Activated CD4-positive, alpha-beta T cell treated with anti-CD3 and anti-CD28 coated beads, Interleukin-10, Interleukin-2, amounts not matched to agents 100 ng/mL and 50 ng/mL, durations not matched to agents 16 hours and 8 hours (primary cell): ENCODE measurements at regions not wholly inside any gene's neighbourhood (a gene's known extent, or its start where the extent isn't known, plus 50 kb on each side); places are given as distances from the start of the nearest gene placed in this dataset.
A peak's percentile ranks its signal among the peaks of the same experiment; 100 is the strongest.

ENCODE experiments used
- DNase-seq: peaks from one replicate; pipeline ENCODE4 v3.0.0-alpha.2; 2020

DNA sequence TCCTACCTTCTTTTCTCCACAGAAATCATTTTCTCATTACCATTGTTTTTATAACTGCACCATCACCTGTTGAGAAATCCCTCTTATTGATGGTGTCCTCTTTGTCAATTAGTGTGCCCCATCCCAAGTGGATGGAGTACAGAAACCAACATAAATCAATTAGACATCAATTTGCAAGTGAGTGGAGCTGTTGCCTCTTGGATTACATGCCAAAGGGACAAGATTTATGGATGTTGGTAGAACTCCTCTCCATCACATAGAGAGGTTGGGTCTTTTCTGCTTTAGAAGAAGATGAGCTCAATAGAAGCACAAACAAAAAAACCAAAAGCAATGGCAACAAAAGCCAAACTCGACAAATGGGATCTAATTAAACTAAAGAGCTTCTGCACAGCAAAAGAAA, 973.5 kb downstream of the CDH11 start:
- no peak for DNase-seq

DNA sequence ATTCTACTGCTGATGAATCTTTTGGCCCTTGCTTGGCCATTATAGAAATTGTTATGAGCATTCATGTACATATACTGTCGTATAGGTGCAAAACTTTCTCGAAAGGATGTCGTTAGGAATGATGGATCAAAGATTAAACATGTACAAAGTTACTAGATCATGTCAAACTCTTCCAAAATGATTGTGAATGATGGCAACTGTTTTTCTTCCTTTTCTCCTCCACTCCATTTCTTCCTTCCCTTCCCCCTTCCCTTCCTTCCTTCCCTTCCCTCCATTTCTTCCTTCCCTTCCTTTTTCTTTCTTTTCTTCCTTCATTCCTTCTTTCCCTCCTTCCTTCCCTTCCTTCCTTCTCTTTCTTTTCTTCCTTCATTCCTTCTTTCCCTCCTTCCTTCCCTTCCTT, 973.9 kb downstream of the CDH11 start:
- no peak for DNase-seq

DNA sequence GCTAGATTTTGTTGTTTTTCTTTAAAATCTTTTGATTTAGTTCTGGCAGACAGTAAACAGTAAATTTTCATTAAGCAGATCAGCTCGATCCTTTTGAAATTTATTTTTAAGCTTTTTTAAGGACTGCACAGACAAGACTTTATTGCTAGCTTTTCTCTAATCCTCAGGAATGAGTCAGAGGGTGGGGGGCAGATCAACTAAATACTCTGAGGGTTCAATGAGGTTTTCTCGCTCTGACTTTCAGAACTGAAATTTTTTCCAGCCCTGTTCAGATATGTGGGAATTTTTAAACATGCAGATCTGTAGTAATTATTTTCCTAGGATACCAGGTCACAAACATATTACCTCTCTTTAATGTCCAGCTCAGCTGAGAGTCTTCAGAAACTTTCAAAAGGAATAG, 977.2 kb downstream of the CDH11 start:
- DNase-seq, result no peak

DNA sequence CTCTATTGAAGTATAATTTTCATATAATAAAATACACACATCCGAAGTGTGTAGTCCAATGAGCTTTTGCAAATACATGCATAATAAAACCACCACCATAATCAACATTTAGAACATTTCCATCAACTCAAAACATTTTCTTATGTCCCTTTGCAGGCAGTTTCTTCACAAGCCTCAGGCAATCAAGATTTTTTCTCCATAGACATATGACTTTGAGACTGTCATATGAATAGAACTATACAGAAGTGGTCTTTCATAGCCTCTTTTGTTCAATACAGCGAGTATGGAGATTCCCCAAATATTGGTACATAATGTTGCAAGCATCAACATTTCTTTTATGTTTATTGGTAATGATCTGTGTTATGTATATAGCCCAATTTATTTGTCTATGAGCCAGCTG, 983.2 kb downstream of the CDH11 start:
- no peak for DNase-seq

DNA sequence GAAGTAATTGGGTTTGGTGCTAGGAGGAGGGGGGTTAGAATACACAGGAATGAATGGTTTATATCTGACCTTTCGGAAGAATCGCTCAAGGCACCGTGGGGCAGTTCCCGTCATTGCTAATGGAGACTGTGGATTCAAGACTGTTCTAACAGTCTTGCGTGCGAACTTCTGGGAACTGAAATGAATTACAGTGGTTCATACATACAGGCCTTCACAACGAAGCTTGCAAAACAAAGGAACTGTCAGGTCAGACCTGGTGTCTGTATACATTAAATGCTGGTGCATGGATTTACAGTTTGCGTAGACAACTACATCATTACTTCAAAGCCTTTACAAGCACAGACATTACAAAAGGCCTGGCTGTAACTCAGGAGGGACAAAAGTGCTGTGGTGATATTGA, 983.9 kb downstream of the CDH11 start:
- no peak for DNase-seq

DNA sequence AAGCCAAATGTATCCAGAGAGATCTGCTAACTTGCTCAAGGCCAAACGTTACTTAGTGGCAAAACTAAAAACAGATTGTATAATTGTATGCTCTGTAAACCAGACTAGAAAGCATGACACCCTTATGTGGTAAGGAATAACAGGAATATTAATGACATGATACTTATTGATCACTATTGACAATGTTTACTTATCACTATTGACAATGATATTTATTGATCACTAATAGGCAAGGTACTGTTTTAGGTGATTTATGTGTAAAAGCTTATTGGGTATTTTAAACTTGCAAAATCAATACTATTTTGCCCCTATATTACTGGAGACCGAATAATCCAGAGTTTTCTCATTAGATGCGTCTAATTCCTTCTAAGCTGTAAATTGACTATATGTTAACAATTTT, 985.1 kb downstream of the CDH11 start:
- DNase-seq, result no peak

DNA sequence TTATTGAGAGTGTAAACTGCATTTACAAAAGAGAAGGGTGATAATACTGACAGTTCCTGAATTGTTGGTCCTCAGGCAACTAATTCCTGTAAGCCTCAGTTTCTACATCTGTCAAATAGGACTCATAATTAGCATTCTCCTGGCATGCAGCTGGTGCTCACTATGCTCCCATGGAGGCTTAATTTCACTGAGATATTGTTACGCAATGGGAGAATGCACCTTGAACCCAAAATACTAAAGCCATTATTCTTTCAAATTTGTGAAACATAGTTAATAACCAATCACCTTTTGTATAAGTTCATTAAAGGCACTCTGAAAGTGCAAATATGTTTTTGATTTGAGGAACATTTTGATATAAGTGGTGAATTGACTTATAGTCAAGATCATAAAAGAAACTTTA, 985.5 kb downstream of the CDH11 start:
- DNase-seq, result no peak

DNA sequence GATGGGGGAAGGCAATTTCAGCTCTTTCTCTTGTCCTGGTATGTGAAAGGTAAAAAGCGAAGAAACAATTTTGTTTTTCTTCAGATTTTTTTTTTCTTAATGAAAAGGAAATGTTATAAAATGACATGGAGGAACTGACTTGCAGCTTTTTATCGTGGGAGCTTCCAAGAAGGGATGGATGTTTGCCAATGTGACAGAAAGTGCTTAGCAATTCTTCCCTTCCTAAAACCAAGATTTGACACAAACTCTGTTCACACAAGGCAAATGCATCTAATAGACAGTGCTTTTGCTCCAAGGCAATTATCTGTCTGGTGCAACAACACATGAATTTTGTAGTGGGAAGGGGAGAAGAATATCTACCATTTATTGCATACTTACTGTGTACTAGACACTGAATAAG, 988.5 kb downstream of the CDH11 start:
- DNase-seq, result no peak

DNA sequence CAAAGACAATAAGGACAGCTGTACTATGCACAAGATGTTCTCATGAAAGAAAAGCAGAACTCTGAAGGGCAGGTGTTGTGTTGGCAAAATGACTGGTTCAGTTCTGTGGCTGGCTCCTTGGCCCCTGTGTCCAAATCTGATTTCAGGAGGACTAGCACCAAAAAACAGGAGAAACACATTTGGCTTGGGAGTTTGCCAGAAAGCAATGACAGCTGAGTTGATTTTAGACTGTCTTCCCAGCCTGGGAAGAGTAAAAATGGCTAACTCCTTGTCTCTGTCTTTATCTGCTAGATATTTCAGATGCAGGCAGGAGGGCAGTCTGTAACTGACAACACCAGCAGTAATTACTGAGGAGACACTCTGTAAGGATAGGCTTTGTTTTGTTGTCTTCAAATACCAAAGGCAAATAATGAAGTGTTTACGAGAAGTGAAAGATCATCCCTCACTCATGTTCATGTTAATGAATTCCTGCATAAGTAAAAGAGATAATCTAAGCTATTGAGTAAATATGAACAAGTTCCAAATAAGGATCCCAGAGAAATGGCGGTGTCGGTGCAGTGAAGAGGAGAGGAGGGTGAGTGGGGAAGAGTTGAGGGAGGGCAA, 989.0 kb downstream of the CDH11 start:
- no peak for DNase-seq

DNA sequence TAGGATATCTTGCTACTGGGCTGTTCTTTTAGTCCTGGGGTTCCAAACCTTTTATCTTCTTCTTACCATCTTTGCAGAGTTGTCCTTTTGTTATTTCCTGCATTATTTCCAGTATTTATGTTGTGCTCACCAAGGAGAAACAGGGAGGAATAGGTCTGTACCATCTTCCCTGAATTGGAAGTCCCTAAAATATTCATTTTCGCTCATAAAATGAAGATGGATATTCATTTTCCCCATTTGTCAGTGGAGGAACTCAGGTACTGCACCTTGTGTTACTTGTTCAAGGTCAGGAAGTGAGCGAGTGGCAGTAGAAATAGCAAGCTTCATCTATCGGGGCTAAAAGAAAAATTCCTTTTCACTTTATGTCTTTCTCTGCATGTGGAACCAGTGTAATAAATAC, 989.7 kb downstream of the CDH11 start:
- DNase-seq, result no peak

DNA sequence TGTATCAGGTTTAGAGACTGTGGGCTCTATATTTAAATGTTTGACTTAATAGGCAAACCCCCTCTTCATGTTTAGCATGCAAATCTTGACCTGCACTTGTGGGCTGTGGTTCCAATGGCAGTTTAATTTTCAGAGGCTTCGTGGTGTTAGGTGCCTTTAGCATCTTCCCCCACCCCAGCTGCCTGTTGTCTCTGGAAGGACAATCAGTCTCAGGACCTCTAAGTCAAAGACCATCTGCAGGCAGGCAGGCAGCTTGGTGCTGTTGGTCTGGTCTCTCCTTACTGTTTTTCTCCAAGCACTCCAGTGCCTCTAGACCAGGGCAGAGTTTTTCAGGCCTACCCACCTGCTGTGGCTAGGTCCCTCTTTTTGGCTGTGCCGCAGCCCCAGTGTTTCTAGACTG, 990.4 kb downstream of the CDH11 start:
- DNase-seq, result no peak

DNA sequence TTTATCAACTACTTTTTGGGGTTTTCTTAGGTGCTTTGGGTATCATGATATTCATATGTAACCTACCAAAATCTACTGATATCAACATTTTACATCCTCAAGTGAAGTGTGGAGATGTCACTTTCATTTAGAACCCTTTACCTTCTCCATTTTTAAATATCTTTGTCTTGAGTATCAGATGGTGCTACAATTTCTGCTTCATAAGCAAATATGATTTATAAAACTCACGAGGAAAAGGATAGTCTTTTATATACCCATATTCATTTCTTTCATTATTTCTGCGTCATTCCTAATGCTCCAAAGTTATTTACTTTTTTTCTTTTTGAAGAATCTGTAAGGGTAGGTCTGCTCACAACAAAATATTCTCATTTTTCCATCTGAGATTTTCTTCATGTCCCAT, 991.7 kb downstream of the CDH11 start:
- no peak for DNase-seq

DNA sequence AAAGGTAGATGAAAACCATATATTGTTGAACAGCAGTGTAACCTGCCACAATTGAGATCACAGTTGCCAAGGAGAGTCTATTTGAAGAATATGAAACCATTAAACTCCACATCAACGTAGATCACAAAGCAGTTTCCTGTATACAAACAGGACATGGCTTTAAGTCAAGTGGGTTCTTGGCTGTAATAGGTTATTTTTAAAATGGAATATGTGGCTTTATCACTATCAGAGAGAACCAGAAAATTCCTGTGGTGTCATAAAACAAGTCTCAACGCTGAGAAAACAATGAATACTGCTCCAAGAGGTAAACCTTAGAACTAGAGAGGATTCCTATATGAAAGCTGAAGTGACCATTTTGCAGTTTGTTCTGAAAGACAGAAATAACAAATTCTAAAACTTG, 999.7 kb downstream of the CDH11 start:
- no peak for DNase-seq

DNA sequence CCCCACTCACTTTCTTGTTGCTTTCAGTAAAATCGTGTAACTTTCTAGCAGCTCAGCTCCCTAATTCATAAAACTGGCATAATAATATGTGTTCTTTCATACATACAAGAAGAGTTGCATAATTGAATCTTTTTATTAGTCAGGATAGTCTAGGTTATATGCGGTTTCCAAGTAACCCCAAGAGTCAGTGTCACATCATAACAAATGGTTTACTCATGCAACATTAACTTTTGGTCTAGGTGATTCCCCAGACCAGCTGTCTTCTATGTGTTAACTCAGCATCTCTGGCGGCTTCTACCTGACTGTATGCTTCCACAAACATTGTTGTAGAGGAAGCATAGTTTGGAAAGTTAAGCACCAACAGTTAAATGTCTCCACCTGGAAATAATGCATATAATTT, 1000.4 kb downstream of the CDH11 start:
- no peak for DNase-seq

DNA sequence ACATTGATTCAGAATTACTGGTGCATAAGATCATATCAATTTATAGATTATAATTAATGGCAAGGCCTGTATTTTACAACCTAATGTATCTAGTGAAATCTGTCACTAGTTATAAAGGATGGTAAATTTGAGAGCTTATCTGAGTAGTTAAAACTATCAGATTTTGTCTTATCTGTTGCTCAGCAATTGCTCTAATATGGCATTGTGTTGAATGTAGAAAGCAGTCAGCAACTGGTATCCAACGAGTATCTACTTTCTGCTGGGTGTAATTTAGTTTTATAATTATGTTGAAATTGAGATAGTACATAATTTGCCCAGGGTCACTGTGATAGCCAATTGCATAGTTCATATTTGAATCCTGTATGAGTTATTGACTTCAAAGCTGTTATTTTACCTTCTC, 1005.7 kb downstream of the CDH11 start:
- no peak for DNase-seq

DNA sequence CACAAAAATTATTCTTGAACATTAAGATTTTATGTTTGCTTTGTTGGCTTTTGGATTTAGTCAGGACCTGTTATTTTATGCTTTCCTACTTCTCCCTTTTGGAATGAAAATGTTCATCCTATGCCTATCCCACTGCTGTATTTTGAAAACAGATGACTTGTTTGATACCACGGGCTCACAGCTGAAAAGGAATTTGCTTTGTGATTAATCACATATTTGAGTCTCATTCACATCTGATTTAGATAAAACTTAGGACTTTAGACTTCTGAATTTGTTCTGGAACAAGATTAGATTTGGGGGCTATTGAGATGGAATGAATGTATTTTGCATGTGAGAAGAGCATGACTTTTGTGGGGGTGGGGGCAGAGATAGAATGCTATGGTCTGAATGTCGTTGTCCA, 1012.6 kb downstream of the CDH11 start:
- no peak for DNase-seq

DNA sequence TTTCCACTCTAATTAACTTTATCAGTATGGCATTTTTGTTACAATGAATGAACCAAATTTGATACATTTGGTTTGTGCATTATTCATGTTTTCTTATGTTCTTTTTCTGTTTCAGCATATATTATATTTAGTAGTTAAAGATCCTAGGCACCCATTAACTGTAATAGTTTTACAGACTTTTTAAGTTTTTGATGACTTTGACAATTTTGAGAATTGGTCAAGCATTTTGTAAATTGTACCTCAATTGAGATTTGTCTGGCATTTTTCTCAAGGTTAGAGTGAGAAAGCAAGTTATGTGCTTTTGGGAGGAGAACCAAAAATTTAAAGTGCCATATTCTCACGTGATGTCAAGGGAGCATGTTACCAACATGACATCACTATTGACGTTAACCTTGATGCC, 1019.2 kb downstream of the CDH11 start:
- no peak for DNase-seq

DNA sequence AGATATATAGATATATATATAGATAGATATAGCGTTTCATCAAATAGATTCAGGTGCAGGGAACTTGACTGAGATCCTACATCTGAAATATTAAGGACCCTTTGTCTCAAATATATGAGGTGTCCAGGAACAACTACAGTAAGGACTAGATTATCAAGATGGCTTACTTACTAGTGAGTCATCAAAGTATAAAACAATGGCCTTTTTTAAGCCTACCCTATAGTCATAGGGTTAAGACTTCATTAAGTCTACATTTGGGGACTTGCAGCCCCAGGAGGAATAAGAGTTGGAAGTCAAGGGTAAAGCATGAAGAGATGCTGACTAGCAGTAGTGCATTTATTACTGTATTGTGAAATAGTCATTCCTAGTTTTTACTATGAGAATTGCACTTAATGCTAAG, 1023.4 kb downstream of the CDH11 start:
- no peak for DNase-seq

DNA sequence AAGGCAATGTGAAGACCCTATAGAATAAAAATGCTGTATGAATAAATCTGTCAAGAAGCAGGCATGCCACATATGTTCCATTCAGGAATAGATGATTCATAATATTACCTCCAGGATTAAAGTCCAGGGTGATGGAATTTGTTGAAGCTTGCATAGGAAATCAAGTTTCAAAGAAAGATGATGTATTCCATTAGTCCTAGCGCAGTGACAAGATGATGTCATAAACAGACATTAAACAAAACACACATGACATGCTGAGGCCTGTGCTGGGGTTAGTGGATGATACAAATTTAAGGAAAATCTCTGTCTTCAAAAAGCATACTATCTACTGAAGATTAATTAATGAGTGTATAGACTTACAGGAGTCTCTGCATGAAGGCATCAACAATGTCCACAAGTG, 1025.2 kb downstream of the CDH11 start:
- no peak for DNase-seq

DNA sequence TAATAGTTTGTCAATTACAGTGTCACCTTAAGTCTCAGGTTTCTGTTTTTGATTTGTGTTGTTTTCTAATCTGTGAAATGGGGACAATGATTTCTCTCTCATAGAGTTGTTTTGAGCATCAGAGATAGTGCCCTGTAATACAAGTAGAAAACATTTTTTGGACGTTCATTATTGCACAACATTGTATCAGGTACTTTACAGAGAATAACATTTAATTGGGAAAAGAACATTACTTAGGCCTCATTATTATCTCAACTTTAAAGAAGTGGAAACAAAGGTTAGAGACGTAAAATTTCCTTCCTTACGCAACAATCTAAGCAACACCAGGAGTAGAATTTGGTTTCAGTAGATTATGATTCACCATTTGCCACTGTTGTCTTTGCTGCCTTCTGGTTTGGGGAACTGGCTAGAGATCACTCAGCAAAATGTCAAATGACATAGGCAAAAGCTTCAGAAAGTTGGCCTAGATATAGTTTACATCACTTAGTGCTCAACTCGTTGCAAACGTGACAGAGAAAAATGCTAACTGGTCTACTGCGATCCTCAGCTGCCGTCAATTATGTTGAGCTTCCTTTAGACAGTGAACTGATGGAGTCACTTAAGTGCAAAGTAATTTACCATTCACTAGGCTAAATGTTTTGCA, 1026.8 kb downstream of the CDH11 start:
- DNase-seq, result no peak

DNA sequence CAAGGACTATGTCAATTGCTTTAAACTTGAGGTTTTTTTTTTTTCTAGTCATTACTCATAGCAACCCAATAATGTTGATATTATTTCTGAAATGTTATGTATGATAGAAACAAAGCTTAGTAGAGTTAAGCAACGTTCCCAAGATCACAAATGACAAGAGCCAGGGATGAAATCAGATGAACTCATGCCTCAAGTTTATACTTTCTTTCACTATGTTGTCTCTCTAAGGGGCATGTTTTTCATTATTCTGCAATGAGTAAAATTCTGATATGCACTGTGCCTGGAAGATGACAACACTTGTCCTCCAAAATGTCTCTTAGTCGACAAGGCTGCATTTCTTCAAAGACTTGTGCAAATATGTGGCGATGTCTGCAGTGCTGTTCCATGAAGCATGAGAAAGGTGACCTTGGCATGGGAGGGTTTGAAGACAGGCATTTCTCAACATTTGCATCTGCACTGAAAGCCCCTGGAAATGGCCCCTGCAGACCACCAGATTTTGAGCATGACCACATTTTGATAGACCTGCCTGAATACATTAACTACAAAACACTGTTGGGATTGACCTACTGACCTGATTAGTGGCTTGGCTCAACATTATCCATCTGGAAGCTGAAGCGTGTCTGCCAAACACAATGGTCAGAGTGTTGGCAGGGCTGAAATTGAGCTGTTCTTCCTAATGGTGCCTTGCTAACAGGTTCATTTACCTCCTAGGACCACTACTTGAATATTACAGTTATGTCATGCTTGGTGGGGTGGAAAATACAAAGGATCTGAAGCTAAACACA, 1027.5 kb downstream of the CDH11 start:
- DNase-seq, result no peak

DNA sequence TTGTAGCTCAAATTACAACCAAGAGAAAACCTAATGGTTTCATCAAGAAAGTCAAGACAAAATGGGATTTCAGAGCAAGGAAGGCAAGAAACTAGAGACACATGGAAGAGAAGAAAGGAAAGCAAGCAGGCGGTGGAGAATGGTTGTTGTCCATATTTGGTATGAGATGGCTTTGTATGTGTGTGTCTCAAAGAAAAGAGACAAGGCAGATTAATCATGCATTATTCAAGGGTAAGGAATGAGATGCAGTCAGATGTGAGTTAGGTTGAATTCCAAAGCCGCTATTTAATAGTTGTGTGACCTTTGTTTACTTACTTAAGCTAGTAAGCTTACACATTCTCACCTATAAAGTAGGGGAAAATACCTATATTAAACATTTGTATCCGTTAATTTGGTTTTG, 1029.6 kb downstream of the CDH11 start:
- DNase-seq, result no peak

DNA sequence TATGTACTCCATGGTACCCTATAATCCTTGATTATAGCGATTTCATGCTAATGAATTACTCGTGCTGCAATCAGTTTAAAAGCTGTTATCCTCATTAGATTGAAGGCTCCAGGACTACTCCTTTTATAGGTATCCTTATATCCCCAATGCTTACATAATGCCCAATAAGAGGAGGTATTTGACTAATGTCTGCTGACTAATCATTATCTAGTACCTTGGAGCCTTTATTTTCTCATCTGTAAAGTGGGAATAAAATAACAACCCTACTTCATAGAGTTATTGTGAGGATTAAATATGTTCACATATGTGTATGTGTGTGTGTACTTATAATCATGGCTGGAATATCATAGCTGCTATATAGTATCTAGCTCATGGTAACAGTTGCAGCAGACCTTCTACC, 1031.5 kb downstream of the CDH11 start:
- DNase-seq, result no peak

DNA sequence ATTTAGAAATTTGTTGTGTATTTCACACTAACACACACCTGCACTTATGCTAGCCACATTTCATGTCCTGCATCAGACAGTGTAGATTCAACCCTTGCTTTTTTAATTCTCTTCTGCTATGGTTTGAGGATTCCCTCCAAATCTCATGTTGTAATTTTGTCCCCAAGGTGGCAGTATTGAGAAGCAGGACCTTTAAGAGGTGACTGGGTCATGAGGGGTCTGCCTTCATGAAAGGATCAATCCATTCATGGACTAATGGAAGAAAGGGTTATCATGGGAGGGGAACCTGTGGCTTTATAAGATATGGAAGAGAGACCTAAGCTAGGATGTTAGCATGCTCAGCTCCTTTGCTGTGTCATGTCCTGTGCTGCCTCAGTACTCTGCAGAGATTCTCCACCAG, 1032.2 kb downstream of the CDH11 start:
- peak; percentile 1 for DNase-seq

DNA sequence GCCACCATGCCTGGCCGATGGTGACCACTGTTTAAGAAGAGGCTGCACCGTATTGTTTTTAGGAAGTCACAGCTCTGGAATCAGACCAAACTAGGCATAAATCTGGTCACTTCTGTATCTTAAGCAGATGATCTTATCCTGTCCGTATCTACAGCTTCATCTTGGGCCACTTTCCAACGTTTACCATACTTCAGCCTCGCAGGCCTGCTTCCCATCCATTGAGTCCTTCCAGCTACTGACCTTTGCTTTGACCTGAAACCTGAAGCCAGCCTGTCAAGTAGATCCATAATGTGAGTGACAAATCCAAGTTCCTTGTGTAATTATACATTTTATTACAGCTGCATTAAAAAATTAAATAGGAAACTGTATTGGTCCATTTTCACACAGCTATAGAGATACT, 1033.0 kb downstream of the CDH11 start:
- no peak for DNase-seq
